SU-DHL-6 (cell line): ENCODE measurements at regions not wholly inside any gene's neighbourhood (a gene's known extent, or its start where the extent isn't known, plus 50 kb on each side); places are given as distances from the start of the nearest gene placed in this dataset.

Source experiments
- H2AFZ ChIP-seq: fragments of 200-600 bp; sonication (generic); 2 replicates; pipeline ENCODE4 v1.6.1; 2014; ENCODE audit warnings: low read depth, mild to moderate bottlenecking, moderate library complexity, mixed read lengths, antibody characterized with exemption, low read length; ENCODE audit not compliant: severe bottlenecking
- H3F3A ChIP-seq: fragments of 200-600 bp; shearing (Covaris generic); 2 replicates; pipeline ENCODE4 v1.6.0; 2016; ENCODE audit warnings: antibody characterized with exemption, mild to moderate bottlenecking; ENCODE audit not compliant: insufficient read depth
- H3K27ac ChIP-seq: fragments of 200-600 bp; sonication (generic); 2 replicates; pipeline ENCODE4 v1.5.1; 2016; ENCODE audit warnings: low read depth, mild to moderate bottlenecking, low read length, moderate library complexity, mixed read lengths
- H3K27me3 ChIP-seq: fragments of 200-600 bp; sonication (generic), shearing (Covaris generic); 2 replicates; pipeline ENCODE4 v1.6.0; 2014; ENCODE audit warnings: mild to moderate bottlenecking, low read length
- H3K36me3 ChIP-seq: fragments of 200-600 bp; sonication (generic); 2 replicates; pipeline ENCODE4 v1.6.1; 2014; ENCODE audit warnings: mild to moderate bottlenecking, low read length, mixed read lengths
- H3K4me2 ChIP-seq: fragments of 300-600, 200-600 bp; shearing (Covaris generic), sonication (generic); 2 replicates; pipeline ENCODE4 v1.6.0; 2014; ENCODE audit warnings: low read length, low read depth, mild to moderate bottlenecking; ENCODE audit not compliant: poor library complexity, severe bottlenecking
- H3K4me3 ChIP-seq: fragments of 200-600 bp; sonication (generic); 2 replicates; pipeline ENCODE4 v1.5.1; 2014; ENCODE audit warnings: antibody characterized with exemption, low read length, mild to moderate bottlenecking, mixed read lengths; ENCODE audit not compliant: insufficient read depth, poor library complexity, severe bottlenecking
- H3K79me2 ChIP-seq: fragments of 200-600 bp; sonication (generic); 2 replicates; pipeline ENCODE4 v1.6.1; 2014; ENCODE audit warnings: mild to moderate bottlenecking, low read length, moderate library complexity; ENCODE audit not compliant: insufficient read depth
- H3K9ac ChIP-seq: fragments of 200-600 bp; sonication (generic); 2 replicates; pipeline ENCODE4 v1.7.0; 2014; ENCODE audit warnings: mild to moderate bottlenecking, low read length
- H3K9me2 ChIP-seq: fragments of 200-600 bp; sonication (generic); replicated peaks from 2 replicates; pipeline ENCODE4 v1.6.1; 2014; ENCODE audit warnings: low read length; ENCODE audit not compliant: insufficient read depth
- H3K9me3 ChIP-seq: fragments of 200-600 bp; sonication (generic); 2 replicates; pipeline ENCODE4 v1.6.1; 2014; ENCODE audit warnings: low read length, mixed read lengths; ENCODE audit not compliant: insufficient read depth
- H4K20me1 ChIP-seq: fragments of 200-600 bp; sonication (generic); 2 replicates; pipeline ENCODE4 v1.6.1; 2014; ENCODE audit warnings: low read depth, mild to moderate bottlenecking, antibody characterized with exemption, low read length, moderate library complexity, mixed read lengths
- EZH2phosphoT487 ChIP-seq: fragments of 200-600 bp; sonication (generic), shearing (Covaris generic); conservative IDR thresholded peaks from 2 replicates; pipeline ENCODE4 v1.6.1; 2018; ENCODE audit warnings: mild to moderate bottlenecking, antibody characterized with exemption, low read length, moderate library complexity, mixed read lengths
- TF ChIP-seq, protein P1 (sequence below): fragments of 200-600 bp; sonication (generic); IDR thresholded peaks from one replicate; pipeline ENCODE4 v1.5.1; 2017; ENCODE audit warnings: antibody characterized with exemption, mild to moderate bottlenecking, low read length, moderate library complexity; ENCODE audit not compliant: insufficient read depth, poor library complexity, severe bottlenecking

DNA sequence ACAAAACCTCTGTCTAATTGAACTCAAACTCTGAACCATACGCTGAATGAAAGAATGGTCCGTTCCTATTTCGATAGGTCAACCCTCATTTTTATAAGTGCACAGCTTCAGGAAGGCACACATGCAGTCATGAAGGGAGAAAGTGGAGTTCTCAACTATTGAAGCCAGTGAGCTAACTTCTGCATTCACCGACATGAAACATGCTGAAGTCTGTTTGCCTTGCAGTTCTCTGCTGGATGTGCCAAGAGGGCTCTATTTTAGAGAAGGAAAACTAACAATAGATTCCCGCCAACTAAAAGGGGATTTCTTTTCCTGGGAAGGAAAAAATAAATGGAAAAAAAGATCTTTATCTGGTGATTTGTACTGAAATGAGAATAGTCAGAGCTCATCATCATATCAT, 191.0 kb upstream of the PLEKHG7 start:
- Histone ChIP-seq H3K9me3 (no peaks in the 10 kb centered on the region), H3K27ac (no peak overlapping the region), H3K79me2 (no peaks in the 10 kb centered on the region), H2AFZ (no peak overlapping the region), H3K27me3 (no peaks in the 10 kb centered on the region), H3K9ac (no peak overlapping the region), H4K20me1 (no peaks in the 10 kb centered on the region), H3K4me3 (no peak overlapping the region), H3K36me3 (no peaks in the 10 kb centered on the region), H3K4me2 (no peak overlapping the region), H3K9me2 (no peaks in the 10 kb centered on the region), H3F3A (no peaks in the 10 kb centered on the region)
- TF ChIP-seq, protein P1, sequence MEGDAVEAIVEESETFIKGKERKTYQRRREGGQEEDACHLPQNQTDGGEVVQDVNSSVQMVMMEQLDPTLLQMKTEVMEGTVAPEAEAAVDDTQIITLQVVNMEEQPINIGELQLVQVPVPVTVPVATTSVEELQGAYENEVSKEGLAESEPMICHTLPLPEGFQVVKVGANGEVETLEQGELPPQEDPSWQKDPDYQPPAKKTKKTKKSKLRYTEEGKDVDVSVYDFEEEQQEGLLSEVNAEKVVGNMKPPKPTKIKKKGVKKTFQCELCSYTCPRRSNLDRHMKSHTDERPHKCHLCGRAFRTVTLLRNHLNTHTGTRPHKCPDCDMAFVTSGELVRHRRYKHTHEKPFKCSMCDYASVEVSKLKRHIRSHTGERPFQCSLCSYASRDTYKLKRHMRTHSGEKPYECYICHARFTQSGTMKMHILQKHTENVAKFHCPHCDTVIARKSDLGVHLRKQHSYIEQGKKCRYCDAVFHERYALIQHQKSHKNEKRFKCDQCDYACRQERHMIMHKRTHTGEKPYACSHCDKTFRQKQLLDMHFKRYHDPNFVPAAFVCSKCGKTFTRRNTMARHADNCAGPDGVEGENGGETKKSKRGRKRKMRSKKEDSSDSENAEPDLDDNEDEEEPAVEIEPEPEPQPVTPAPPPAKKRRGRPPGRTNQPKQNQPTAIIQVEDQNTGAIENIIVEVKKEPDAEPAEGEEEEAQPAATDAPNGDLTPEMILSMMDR, result no peak
- no peak for TF ChIP-seq EZH2phosphoT487

DNA sequence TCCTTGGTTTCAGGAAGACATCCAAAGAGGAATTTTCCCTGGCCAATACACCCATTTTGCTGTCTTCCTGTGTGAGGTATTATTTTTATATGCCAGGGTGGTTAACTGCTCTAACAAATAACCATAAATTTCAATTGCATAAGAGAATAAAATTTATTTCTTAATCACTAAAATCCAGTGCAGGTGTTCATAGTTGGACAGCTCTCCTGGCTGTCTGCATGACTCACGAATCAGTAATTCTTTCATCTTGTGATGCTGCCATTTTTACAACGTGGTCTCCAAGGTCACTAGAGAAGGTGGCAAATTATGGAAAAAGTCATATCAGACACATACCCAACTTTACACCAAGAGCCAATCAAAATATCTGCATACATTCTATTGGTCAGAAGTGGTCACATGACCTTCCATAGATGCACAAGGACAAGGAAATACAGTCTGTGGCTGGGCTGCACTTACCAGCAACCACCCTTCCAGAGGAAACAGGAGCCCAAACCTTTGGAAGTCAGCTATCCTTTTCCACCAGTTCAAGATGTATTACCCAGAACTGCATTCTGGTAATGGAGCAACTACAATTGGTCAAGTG, 193.5 kb upstream of the PLEKHG7 start:
- Histone ChIP-seq H4K20me1 (no peaks in the 10 kb centered on the region), H3K9me2 (no peaks in the 10 kb centered on the region), H3K9ac (no peak overlapping the region), H3K4me2 (no peak overlapping the region), H3K27ac (no peak overlapping the region), H3K36me3 (no peaks in the 10 kb centered on the region), H3K9me3 (no peaks in the 10 kb centered on the region), H3F3A (no peaks in the 10 kb centered on the region), H2AFZ (no peak overlapping the region), H3K4me3 (no peak overlapping the region), H3K79me2 (no peaks in the 10 kb centered on the region), H3K27me3 (no peaks in the 10 kb centered on the region)
- TF ChIP-seq, protein P1, result no peak
- no peak for TF ChIP-seq EZH2phosphoT487

DNA sequence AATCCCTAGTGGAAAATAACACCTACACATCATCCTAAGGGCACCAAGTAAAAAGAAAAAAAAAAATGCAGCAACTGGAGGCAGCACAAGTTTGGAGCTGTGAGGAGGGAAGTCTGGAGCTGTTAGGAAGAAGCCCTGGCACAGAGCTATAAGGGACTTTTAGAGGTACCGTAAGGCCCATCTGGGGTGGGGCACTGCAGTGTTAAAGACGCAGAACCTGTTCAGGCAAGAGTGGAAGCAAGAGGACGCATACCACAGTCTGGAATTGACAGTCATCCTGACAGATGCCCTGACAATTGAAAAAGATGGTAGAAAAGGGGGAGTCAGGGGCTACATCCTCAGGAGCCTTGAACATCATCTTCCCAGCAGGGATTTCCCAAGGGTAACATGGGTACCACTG, 195.9 kb upstream of the PLEKHG7 start:
- no peaks in the 10 kb centered on the region for H3K27me3 ChIP-seq
- no peak overlapping the region for H3K9ac ChIP-seq
- H3K9me2 ChIP-seq, result no peaks in the 10 kb centered on the region
- no peak for TF ChIP-seq EZH2phosphoT487
- TF ChIP-seq, protein P1, result no peak
- H3F3A ChIP-seq, result no peaks in the 10 kb centered on the region
- no peak overlapping the region for H3K27ac ChIP-seq
- H4K20me1 ChIP-seq, result no peaks in the 10 kb centered on the region
- H3K79me2 ChIP-seq, result no peaks in the 10 kb centered on the region
- no peak overlapping the region for H3K4me3 ChIP-seq
- H3K9me3 ChIP-seq, result no peaks in the 10 kb centered on the region
- no peaks in the 10 kb centered on the region for H3K36me3 ChIP-seq
- H2AFZ ChIP-seq, result no peak overlapping the region
- H3K4me2 ChIP-seq, result no peak overlapping the region
